OCI-LY3 (cell line): ENCODE measurements at regions not wholly inside any gene's neighbourhood (a gene's known extent, or its start where the extent isn't known, plus 50 kb on each side); places are given as distances from the start of the nearest gene placed in this dataset.

ENCODE experiments used
- CTCF ChIP-seq: fragments of 200-600, 300-600 bp; sonication (generic); IDR thresholded peaks from 2 replicates; pipeline ENCODE4 v1.5.1; 2014; ENCODE audit warnings: antibody characterized with exemption, low read length, low read depth
- EZH2phosphoT487 ChIP-seq: fragments of 200-600 bp; shearing (Covaris generic); IDR thresholded peaks from 2 replicates; pipeline ENCODE4 v1.6.1; 2018; ENCODE audit warnings: antibody characterized with exemption, mixed run types, low read depth

GRCh38 chr7:124577256-124577655, 188.3 kb downstream of the GPR37 start:
- TF ChIP-seq CTCF (no peak), EZH2phosphoT487 (no peak)
